HG03135 (cell line): ENCODE measurements at regions not wholly inside any gene's neighbourhood (a gene's known extent, or its start where the extent isn't known, plus 50 kb on each side); places are given as distances from the start of the nearest gene placed in this dataset.
"Not testable (repeated sequence)": the region's sequence is repeated elsewhere in the genome, so short reads cannot be mapped to it uniquely, and the experiment has no call there.

Source experiments
- ATAC-seq: cut with Tn5 transposase; IDR thresholded peaks from one replicate; pipeline ENCODE4 v1.9.1; 2021; ENCODE audit warnings: mild to moderate bottlenecking, moderate library complexity; ENCODE audit not compliant: unreplicated experiment

DNA sequence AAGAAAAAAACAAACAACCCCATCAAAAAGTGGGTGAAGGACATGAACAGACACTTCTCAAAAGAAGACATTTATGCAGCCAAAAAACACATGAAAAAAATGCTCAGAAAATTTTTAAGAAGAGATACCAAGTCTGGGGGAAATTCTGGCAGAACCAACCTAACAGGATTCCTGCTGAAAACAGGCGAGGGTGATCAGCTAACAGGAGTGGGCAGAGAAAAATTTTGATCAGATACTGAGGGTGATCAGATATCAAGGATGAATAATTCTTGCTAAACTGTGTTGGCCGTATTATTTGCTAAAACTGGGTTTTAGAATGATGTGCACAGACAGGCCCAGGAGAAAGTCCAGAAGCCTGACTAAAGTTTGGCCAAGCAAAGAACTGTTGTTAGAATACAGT is 557.3 kb downstream of the CD109 start:
- no peak for ATAC-seq

DNA sequence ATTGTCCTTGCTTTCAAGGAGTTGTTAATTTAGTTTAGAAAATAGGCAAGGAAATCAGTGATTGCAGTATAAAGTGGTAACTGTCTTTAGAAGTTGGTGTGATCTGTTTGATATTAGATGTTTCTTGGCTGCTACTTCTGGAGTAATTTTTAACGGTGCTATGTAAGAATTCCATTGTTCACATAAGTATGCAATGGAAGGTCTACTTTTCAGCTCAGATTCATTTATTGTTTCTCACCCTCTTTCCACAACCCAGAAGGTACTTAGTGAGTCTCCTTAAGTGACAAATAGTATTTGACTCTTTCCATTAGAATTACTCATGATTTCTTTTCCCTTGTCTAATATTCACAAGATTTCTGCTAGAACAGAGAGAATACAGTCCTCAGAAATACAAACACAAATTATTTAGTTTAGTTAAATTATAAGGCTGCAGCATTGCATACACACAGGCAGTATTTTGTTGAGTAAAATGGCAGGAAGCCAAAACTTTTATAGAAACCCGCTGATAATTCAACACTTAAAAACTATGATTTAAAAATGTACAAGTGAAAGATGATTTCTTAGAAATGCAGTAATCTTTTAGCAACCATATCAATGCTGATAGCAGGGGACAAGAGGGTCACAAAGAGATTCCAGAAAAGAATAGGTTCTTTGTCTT is 554.3 kb downstream of the CD109 start:
- peak; percentile 9 for ATAC-seq

DNA sequence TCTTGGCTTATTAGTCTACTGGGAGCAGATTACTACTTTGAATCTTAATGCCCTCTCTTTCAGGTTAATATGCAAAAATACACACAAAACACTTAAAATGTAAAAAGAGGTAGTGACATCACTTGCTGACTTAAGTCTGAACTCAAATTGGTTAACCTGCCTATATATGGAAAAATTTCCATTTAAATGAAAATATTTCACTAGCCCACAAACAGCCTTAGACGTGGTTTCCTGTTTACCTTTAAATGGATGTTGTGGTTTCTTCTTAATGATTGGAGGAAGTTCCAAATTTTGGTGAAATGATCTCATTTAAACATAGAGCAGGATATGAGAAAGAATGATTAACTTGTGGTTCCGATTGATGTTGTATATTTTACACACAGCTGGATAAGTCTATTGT is 553.7 kb downstream of the CD109 start:
- ATAC-seq: peak; percentile 81

DNA sequence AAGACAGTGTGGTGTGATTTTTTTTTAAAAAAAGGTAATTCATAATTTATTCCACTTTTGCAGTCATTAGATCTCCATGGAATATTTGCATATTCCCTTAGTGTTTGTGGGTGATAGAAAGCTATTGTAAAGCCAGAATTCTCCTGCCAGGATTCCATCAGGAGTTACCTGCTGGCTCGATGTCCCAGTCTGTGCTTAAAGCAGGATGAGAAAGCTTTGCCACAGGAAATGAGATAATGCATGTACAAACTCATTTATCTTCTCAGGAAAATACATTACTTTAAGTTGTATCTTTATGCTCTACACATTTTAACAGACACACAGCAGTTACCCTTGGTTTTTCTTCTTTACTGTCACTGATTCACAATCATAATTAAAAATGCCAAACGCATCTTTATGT is 553.0 kb downstream of the CD109 start:
- no peak for ATAC-seq

DNA sequence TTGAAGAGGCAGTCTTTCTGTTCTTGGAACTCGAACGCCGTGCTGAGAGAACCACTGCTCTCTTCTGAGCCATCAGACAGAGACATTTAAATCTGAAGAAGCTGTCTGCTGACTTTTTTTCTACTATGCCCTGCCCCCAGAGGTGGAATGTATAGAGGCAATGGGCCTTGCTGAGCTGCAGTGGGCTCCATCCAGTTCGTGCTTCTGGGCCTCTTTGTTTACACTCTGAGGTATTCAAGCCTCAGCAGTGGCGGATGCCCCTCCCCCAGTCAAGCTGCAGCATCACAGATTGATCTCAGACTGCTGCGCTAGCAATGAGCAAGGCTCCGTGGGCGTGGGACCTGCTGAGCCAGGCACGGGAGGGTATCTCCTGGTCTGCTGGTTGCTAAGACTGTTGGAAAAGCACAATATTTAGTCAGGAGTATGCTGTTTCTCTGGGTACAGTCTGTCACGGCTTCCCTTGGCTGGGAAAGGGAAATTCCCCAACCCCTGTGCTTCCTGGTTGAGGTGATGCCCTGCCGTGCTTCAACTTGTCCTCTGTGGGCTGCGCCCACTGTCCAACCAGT is 526.8 kb downstream of the CD109 start:
- no peak for ATAC-seq

DNA sequence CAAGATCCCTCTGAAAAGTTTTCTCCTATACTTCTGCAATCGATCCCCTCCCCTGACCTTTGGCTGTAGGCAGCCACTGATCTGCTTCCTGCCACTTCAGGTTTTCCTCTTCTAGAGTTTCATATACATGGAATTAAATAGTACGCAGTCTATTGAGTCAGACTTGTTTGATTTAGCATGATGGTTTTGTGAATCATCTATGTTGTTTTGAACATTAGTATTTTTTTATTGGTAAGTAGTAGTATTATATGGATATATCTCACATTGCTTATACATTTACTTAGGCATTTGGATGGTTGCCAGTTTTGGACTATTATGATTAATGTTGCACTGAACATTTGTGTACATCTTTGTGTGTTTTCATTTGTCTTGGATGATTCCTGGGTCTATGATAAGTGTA is 518.0 kb downstream of the CD109 start:
- no peak for ATAC-seq

DNA sequence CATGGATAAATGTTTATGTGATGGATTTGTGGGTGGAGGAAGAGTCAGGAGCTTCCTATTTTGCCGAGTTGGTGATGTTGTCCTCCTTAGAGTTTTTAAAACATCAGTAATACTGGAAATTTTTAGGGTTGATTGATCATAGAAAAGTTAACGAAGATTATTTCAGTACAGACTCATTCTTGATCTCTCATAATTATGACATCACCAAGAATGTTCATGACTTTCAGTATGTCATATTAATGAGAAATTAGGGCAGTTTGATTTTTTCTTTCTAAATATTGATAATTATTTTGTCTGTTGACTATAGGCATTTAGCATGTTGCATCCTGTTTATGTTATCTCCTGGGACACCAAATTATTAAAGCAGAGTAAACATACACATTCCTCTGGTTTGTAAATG is 512.2 kb downstream of the CD109 start:
- no peak for ATAC-seq

DNA sequence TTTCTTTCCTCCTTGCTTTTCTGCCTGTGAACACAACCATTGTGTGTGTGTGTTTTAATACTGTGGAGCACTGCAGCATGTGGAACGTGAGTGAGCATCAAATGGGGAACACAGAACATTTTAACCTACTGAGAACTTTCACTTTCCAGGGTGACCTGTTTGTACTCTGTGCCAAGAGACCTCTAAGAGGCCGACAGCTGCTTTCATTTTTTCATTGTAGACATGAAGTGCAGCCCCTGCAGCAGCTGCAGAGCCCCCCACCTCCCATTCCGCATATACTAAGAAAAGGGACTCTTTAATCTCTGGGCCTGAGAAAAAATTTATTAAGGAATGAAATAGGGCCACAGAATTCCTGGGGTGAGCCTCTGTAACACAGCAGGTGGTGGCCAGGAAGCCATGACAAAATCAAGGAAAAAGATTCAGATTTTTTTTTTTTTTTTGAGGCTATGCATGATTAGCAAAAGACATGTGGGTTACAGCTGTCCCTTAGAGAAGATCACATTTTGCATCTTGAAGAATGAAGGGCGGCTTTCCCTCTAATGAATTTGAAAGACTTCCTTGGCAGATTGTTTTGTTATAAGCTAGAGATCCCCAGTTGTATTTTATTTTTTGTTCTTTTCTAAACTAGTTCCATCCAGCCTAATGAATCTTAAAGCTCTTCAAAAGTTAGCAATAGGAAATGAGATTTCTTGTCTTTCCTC is 503.4 kb downstream of the CD109 start:
- ATAC-seq: no peak

DNA sequence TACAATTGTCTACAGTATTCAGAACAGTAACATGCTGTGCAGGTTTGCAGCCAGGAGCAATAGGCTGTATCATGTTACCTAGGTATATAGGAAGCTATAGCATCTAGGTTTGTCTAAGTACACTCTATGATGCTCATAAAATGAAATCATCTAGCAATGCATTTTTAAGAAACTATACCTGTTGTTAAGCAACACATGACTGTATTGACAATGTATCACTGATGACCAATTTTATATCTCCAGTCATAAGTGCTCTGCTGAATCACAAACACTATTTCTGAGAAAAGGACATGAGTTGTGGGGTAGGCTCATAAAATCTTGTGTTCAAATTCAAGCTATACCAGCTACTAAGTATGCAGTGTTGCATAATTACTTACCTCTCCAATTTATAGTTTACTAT is 501.3 kb downstream of the CD109 start:
- no peak for ATAC-seq

DNA sequence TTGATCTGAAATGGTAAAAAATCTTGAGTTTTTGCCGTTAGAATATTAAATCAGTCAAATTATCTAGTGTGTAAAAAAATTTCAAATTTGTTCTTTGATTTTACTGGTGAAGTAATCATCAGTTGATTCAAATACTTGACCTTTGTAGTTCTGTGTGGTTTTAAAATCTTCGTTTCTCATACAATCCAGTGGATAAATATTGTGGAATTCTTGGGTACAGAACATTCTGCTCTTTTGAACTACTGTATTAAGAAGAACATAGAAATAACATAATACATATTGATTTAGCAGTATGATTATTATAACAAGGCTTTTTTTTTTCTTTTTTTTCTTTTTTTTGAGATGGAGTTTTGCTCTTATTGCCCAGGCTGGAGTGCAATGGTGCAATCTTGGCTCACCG is 491.8 kb downstream of the CD109 start:
- ATAC-seq: no peak

DNA sequence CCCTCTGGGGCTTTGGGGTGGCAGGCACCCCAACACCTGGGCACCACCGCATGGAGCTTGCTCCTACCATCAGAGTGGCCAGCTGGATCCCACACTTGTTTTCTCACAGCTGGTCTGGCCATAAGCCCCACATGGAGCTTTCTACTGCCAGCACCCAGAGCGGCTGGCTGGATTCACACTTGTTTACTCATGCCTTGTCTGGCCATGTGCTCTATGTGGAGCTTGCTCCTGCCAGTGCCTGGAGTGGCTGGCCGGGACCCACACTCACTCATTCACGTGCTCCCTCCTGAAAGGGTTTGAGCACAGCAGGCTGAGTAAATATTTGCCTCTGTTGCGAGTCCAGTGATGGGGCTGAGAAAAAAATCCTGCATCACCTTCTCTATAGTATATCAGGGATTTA is 487.0 kb downstream of the CD109 start:
- no peak for ATAC-seq

DNA sequence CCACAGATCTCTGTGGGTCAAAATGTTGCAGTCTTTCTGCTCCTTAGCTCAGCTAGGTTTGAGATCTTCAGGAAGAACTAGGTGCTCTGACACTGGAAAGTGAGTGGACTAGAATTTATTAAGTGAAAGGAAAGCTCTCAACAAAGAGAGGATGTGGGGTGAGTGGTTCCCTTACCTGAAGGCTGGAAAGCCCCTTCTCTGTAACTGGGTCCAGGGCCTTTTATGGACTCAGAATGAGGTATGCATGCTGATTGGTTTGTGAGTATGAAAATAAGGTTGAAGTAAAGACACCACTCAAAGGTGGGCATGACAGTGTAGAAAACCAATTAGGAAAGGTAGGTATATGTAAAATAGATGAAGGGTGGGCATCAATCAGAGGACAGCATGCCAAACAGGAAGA is 485.5 kb downstream of the CD109 start:
- peak; percentile 55 for ATAC-seq

DNA sequence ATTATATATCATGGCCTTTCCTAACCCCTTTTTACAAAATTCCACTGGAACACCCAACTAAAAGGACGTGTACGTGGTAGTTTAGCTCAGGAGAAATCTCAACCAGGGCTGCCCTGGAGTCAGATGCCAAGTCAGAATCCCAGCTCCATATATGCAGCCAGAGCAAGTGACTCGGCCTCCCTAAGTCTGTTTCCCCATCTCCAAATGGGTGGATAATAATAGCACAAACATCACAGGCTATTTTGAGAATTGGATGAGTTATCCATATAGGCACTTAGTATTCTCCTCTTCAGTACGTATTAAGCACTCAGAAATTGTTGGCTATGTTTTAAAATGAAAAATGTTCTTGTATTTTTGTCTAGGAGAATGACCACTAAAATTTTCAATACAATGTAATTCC is 481.5 kb downstream of the CD109 start:
- ATAC-seq: no peak

DNA sequence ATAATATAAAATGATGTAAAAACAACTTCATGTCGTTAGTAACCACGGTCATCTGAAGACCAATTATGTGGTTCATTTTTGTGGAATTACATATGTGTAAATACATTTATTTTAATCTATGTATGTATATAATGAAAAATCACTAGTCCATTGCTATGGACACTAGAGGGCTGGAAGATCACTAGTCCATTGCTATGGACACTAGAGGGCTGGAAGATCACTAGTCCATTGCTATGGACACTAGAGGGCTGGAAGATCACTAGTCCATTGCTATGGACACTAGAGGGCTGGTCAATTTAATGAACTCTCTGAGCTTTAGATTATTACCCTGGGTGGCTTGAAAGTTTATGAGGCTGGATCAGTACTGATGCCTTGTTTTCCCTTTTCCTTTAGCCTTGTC is 474.5 kb downstream of the CD109 start:
- not testable (repeated sequence) for ATAC-seq

DNA sequence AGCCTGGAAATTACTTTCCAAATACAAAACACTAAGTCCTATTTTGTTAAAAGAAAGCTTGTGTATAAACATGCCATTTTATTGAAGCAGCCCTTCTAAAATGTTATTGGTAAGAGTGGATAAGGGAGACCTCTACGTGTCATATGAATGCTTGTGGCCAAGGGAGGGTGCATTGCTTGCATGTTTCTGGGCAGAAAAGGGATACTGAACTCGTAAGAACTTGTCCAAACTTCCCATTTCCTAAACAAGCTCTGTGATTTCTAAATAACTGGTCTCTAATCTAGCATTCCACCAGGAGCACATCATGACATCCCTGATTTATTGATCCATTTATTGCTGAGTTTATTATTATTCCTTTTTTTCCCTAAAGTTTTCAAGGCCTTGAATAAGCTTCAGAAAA is 474.1 kb downstream of the CD109 start:
- no peak for ATAC-seq

DNA sequence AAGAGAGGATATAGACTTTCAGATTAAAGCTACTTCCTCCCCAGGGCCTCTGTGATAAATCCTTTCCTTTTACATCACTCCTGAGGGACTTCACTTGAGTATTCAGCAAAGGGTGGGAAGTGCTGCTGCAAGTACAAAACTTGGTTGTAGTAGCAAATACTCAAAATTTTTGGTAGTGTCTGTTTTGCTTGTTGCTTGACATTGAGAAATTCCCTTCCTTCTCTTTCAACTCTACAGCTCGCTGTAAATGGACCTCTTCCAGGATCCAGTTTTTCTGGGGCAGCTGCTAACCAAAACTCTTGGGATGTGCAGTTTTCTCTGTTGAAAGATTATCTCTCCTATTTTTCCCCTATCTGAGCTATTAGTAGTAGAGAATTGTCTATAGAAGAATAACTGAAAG is 472.0 kb downstream of the CD109 start:
- ATAC-seq: no peak

DNA sequence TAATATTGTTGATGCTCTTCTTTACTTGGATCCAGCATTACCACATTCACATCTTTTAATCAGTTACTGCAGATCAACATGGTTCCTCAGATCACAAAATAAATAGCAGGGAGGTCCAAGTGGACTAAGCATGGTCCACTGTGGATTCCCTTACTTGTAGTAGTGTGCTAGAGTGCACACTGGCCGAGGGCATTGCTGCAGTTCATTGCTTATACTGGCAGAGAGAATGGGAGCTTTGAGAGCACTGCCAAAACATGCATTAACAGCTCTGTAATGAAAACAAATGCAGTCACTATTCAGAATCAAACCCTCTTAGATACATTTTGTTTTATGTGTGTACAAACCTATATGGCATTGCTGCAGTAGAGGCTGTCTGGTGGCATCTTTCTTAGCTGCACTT is 471.5 kb downstream of the CD109 start:
- no peak for ATAC-seq

DNA sequence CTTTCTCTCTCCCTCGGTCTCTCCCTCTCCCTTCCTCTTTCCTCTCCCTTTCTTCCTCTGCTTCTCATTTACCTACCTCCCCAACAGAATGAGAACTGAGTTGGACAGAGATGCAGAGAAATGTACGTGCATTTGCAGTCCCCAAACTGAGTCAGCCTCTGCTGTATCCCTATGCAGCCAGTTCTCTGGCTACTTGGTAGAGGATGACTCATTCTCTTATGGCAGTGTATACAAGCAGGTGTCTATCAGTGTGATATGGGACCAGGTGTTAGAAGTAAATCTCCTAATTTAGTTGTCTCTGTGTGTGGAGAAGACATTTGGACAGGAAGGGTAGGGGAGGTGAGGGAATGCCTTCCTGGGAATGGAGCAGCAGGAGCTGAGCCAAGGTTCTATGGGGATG is 470.8 kb downstream of the CD109 start:
- no peak for ATAC-seq

DNA sequence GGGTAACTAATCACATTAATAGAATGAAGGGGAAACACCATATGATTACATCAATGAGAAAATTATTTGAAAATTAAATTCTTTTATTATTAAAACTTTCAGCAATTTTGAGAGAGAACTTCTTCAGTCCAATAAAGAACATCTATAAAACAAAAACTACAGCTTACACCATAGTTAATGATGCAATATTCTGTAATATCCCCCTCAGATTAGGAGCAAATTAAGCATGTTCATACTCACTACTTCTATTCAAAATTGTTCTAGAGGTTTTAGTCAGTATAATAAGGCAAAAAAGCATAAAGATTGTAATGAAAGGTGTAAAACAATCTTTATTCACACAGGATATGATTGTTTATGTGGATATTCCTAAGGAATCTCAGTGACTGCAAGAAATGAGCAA is 465.4 kb downstream of the CD109 start:
- ATAC-seq: no peak

DNA sequence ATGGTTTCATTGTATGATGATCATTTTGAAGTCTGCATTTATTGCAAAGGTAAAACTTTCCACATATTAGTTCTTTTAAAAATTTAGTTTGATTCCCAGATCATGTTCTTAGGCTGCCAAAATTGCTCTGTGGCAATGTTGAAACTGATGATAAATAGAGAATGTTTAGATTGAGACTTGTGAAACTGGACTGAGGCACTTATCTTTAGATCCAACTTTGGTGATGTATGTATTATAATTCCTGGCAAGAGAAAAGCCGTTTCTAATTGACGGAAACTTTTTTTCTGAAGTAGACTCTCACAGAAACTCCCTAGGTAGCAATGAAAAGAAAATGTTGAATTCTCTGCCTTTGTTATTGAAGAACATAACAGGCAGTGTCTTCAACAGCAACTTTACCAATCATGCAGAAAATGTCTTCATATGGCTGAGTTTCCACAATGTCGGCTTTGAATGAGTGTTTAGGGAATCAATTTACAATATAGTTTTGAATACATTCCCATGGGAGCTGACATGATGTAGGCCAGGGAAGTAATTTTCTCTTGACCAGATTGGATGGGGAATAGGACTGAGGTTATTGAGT is 456.2 kb downstream of the CD109 start:
- ATAC-seq: no peak

DNA sequence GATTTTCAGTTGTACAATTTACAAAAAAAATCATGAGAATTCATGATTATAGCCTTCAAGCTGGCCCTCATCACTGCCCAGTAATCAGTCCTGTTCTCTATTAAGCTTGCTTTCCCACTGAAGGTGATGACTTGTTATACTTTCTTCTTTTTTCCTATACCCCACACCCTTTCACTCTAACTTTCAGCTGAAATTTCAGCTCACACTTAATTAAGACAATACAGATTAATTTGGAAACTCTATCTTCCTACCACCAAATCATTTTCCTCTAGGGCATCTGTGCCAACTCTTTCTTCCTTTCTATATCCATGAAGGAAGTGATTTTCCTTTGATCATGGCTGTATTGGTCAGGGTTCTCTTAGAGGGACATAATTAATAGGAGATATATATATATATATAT is 449.9 kb downstream of the CD109 start:
- no peak for ATAC-seq

DNA sequence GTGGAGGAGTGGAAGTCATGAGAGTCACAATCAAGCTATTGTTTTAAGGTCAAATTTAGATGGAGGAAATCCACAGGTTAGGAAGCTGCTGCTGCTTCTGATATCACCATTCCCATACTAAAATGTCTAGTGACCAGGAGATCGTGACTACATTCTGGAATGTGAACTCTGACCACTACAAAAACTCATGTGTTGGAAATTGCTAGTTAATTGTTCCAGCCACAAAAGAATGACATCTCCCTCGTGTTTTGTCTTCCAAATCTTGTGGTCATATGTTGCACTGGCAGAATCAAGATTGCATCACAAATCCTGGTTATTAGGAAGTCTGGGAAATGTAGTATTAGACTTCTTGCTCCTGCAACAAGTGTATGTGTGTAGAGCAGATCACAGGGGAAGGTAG is 441.9 kb downstream of the CD109 start:
- ATAC-seq: no peak
